KMS-11 (cell line): ENCODE measurements at regions not wholly inside any gene's neighbourhood (a gene's known extent, or its start where the extent isn't known, plus 50 kb on each side); places are given as distances from the start of the nearest gene placed in this dataset.

Source experiments
- H2AFZ ChIP-seq: fragments of 200-600 bp; sonication (generic); 2 replicates; pipeline ENCODE4 v1.6.1; 2016; ENCODE audit warnings: antibody characterized with exemption, mixed run types, low read depth
- H3K27ac ChIP-seq: fragments of 200-600 bp; sonication (generic); 2 replicates; pipeline ENCODE4 v1.6.1; 2016; ENCODE audit warnings: mild to moderate bottlenecking, mixed run types
- H3K27me3 ChIP-seq: fragments of 200-600 bp; sonication (generic); 2 replicates; pipeline ENCODE4 v1.6.1; 2017; ENCODE audit warnings: mild to moderate bottlenecking, low read depth, mixed run types, moderate library complexity; ENCODE audit not compliant: insufficient read depth
- H3K36me3 ChIP-seq: fragments of 200-600 bp; sonication (generic); 2 replicates; pipeline ENCODE4 v1.6.1; 2017; ENCODE audit warnings: mild to moderate bottlenecking, mixed run types; ENCODE audit not compliant: insufficient read depth
- H3K4me1 ChIP-seq: fragments of 200-600 bp; sonication (generic); 2 replicates; pipeline ENCODE4 v1.6.1; 2016; ENCODE audit warnings: mild to moderate bottlenecking, low read depth, mixed run types; ENCODE audit not compliant: poor library complexity, severe bottlenecking
- H3K4me2 ChIP-seq: fragments of 200-600 bp; sonication (generic); 2 replicates; pipeline ENCODE4 v1.7.0; 2016; ENCODE audit warnings: mild to moderate bottlenecking, mixed run types
- H3K4me3 ChIP-seq: fragments of 200-600 bp; sonication (generic); IDR thresholded peaks from 2 replicates; pipeline ENCODE4 v1.6.1; 2017; ENCODE audit warnings: low read depth, low read length, mixed read lengths; ENCODE audit not compliant: insufficient read depth
- H3K79me2 ChIP-seq: fragments of 200-600 bp; sonication (generic); 2 replicates; pipeline ENCODE4 v1.6.1; 2016; ENCODE audit warnings: low read depth, mixed run types; ENCODE audit not compliant: insufficient read depth
- H3K9ac ChIP-seq: fragments of 200-600 bp; sonication (generic); 2 replicates; pipeline ENCODE4 v1.6.1; 2016; ENCODE audit warnings: mild to moderate bottlenecking, mixed run types
- H4K20me1 ChIP-seq: fragments of 200-600 bp; sonication (generic); 2 replicates; pipeline ENCODE4 v1.6.1; 2016; ENCODE audit warnings: mild to moderate bottlenecking, mixed run types; ENCODE audit not compliant: insufficient read depth
- TF ChIP-seq, protein P1 (sequence below): fragments of 200-600 bp; sonication (generic); conservative IDR thresholded peaks from 2 replicates; pipeline ENCODE4 v1.6.1; 2017; ENCODE audit warnings: low read depth, mild to moderate bottlenecking, antibody characterized with exemption, low read length, moderate library complexity, mixed read lengths

- Histone ChIP-seq H3K36me3 (no peaks in the 10 kb centered on the region), H4K20me1 (no peaks in the 10 kb centered on the region), H3K4me3 (no peak overlapping the region), H3K27me3 (no peaks in the 10 kb centered on the region), H3K4me2 (no peak overlapping the region), H3K4me1 (no peaks in the 10 kb centered on the region), H3K27ac (no peak overlapping the region), H3K79me2 (no peaks in the 10 kb centered on the region), H2AFZ (no peak overlapping the region), H3K9ac (no peak overlapping the region)
- TF ChIP-seq, protein P1, sequence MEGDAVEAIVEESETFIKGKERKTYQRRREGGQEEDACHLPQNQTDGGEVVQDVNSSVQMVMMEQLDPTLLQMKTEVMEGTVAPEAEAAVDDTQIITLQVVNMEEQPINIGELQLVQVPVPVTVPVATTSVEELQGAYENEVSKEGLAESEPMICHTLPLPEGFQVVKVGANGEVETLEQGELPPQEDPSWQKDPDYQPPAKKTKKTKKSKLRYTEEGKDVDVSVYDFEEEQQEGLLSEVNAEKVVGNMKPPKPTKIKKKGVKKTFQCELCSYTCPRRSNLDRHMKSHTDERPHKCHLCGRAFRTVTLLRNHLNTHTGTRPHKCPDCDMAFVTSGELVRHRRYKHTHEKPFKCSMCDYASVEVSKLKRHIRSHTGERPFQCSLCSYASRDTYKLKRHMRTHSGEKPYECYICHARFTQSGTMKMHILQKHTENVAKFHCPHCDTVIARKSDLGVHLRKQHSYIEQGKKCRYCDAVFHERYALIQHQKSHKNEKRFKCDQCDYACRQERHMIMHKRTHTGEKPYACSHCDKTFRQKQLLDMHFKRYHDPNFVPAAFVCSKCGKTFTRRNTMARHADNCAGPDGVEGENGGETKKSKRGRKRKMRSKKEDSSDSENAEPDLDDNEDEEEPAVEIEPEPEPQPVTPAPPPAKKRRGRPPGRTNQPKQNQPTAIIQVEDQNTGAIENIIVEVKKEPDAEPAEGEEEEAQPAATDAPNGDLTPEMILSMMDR, result no peak
Observed at GRCh38 chr4:11079171-11079570, 349.5 kb downstream of the HS3ST1 start.

DNA sequence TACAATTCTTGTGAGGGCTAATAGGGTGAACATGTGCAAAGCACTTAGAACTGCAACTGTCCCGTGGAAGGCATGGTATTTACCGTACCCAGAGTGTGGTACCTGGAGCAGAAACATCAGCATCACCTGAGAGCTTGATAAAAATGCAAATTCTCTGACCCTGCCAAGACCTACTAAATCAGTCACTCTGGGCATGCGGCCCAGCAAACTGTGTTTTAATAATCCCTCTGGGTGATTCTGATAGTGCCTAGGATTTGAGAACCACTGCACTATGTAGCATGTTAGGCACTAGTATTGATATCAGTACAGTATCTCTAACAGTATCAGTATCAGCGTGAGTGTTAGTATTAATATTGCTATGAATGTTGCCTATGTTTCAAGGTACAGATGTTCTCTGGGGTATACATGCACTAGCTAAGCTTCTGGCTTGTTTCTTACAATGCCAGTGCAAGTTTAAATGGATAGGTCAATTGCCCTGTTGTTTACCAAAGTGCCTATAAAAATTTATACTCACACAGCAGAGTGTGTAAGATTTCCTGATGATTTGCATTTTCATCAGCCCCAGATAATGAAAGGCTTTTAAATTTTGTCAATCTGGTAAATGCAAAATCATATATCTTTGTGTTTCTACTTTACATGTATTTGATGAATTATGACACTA lies 354.0 kb downstream of the HS3ST1 start:
- Histone ChIP-seq H3K4me1 (no peaks in the 10 kb centered on the region), H3K4me3 (no peak overlapping the region), H3K4me2 (no peak overlapping the region), H2AFZ (no peak overlapping the region), H3K9ac (no peak overlapping the region), H3K27me3 (no peaks in the 10 kb centered on the region), H4K20me1 (no peaks in the 10 kb centered on the region), H3K36me3 (no peaks in the 10 kb centered on the region), H3K79me2 (no peaks in the 10 kb centered on the region), H3K27ac (no peak overlapping the region)
- TF ChIP-seq, protein P1, result no peak

GRCh38 chr4:11073621-11074051 lies 355.1 kb downstream of the HS3ST1 start:
- no peak overlapping the region for H3K4me3 ChIP-seq
- no peaks in the 10 kb centered on the region for H4K20me1 ChIP-seq
- H3K27ac ChIP-seq, result no peak overlapping the region
- TF ChIP-seq, protein P1, result no peak
- no peaks in the 10 kb centered on the region for H3K4me1 ChIP-seq
- no peak overlapping the region for H3K9ac ChIP-seq
- H3K79me2 ChIP-seq, result no peaks in the 10 kb centered on the region
- no peaks in the 10 kb centered on the region for H3K27me3 ChIP-seq
- H3K4me2 ChIP-seq, result no peak overlapping the region
- H3K36me3 ChIP-seq, result no peaks in the 10 kb centered on the region
- no peak overlapping the region for H2AFZ ChIP-seq

- H2AFZ ChIP-seq, result no peak overlapping the region
- H3K27ac ChIP-seq, result no peak overlapping the region
- no peaks in the 10 kb centered on the region for H3K79me2 ChIP-seq
- 0 out of 2 replicates have a peak overlapping the region, but pooled peaks have one; percentile 3 for H3K4me2 ChIP-seq
- no peaks in the 10 kb centered on the region for H3K36me3 ChIP-seq
- H3K4me3 ChIP-seq, result no peak overlapping the region
- TF ChIP-seq, protein P1, result no peak
- no peaks in the 10 kb centered on the region for H3K4me1 ChIP-seq
- no peaks in the 10 kb centered on the region for H3K27me3 ChIP-seq
- H3K9ac ChIP-seq, result no peak overlapping the region
- no peaks in the 10 kb centered on the region for H4K20me1 ChIP-seq
Observed at GRCh38 chr4:11072999-11073398, 355.7 kb downstream of the HS3ST1 start.
